IMR-90 (cell line): ENCODE measurements at regions not wholly inside any gene's neighbourhood (a gene's known extent, or its start where the extent isn't known, plus 50 kb on each side); places are given as distances from the start of the nearest gene placed in this dataset.

Source experiments
- ATAC-seq: fragments of 200-7000 bp; cut with Tn5 transposase; 2 replicates; pipeline ENCODE4 v1.9.1; 2020; ENCODE audit warnings: low read depth, mild to moderate bottlenecking, moderate library complexity
- BruUV-seq: library from RNA; stranded (reverse); fragments of 400-500 nt; replicated peaks from 2 replicates; lab custom pipeline; 2021; lab: Mats Ljungman, UMichigan
- CTCF ChIA-PET: fragments of 300-600 bp; formaldehyde crosslinking; extraction: SDS; loops from one replicate; lab custom pipeline; 2021; ENCODE audit warnings: antibody characterized with exemption; lab: Yijun Ruan, JAX
- POLR2A ChIA-PET: fragments of 300-600 bp; sonication (Branson Sonifier 250); formaldehyde crosslinking; loops from one replicate; lab custom pipeline; 2022; ENCODE audit warnings: antibody characterized with exemption; ENCODE audit not compliant: unreplicated experiment; lab: Charles Lee
- DNase-seq: peaks from one replicate; pipeline ENCODE4 v3.0.0; 2013
- H2AFZ ChIP-seq: replicated peaks from 2 replicates; pipeline ENCODE3; 2013; ENCODE audit warnings: low read length, mild to moderate bottlenecking; ENCODE audit not compliant: poor library complexity
- H2AK5ac ChIP-seq: 2 replicates; pipeline ENCODE4 v1.6.1; 2013; ENCODE audit warnings: low read depth, low read length, inconsistent platforms
- H2AK9ac ChIP-seq: replicated peaks from 2 replicates; pipeline ENCODE3; 2013; ENCODE audit warnings: mild to moderate bottlenecking, low read depth, low read length, moderate library complexity; ENCODE audit not compliant: poor library complexity
- H2BK120ac ChIP-seq: 2 replicates; pipeline ENCODE4 v1.6.1; 2013; ENCODE audit warnings: low read depth, low read length, inconsistent platforms
- H2BK15ac ChIP-seq: 3 replicates; pipeline ENCODE4 v1.6.1; 2013; ENCODE audit warnings: low read depth, low read length, inconsistent platforms
- H2BK20ac ChIP-seq: 2 replicates; pipeline ENCODE4 v1.6.1; 2013; ENCODE audit warnings: low read depth, mild to moderate bottlenecking, inconsistent platforms, low read length, moderate library complexity
- H2BK5ac ChIP-seq: 2 replicates; pipeline ENCODE4 v1.6.1; 2013; ENCODE audit warnings: mild to moderate bottlenecking, low read depth, low read length, inconsistent platforms; ENCODE audit not compliant: poor library complexity, severe bottlenecking
- H3K14ac ChIP-seq: replicated peaks from 2 replicates; pipeline ENCODE4 v1.6.1; 2013; ENCODE audit warnings: low read depth, low read length, inconsistent platforms
- H3K18ac ChIP-seq: 2 replicates; pipeline ENCODE4 v1.6.1; 2013; ENCODE audit warnings: low read depth, low read length, control low read depth
- H3K23ac ChIP-seq: 2 replicates; pipeline ENCODE4 v1.6.1; 2013; ENCODE audit warnings: low read depth, low read length, inconsistent platforms
- H3K27ac ChIP-seq: 2 replicates; pipeline ENCODE4 v1.5.1; 2013; ENCODE audit warnings: mild to moderate bottlenecking, control low read depth, low read length; ENCODE audit not compliant: insufficient read depth
- H3K27me3 ChIP-seq: 2 replicates; pipeline ENCODE4 v1.6.1; 2013; ENCODE audit warnings: low read length; ENCODE audit not compliant: control insufficient read depth, insufficient read depth
- H3K36me3 ChIP-seq: 2 replicates; pipeline ENCODE4 v1.6.1; 2013; ENCODE audit warnings: low read length, mixed read lengths; ENCODE audit not compliant: control insufficient read depth, insufficient read depth
- H3K4ac ChIP-seq: 2 replicates; pipeline ENCODE4 v1.6.1; 2013; ENCODE audit warnings: low read depth, low read length, inconsistent platforms
- H3K4me1 ChIP-seq: 2 replicates; pipeline ENCODE4 v1.6.1; 2013; ENCODE audit warnings: low read length, mixed read lengths; ENCODE audit not compliant: control insufficient read depth, insufficient read depth
- H3K4me2 ChIP-seq: 2 replicates; pipeline ENCODE4 v1.6.1; 2013; ENCODE audit warnings: low read depth, mild to moderate bottlenecking, control low read depth, low read length, moderate library complexity
- H3K4me3 ChIP-seq: 2 replicates; pipeline ENCODE4 v1.5.1; 2013; ENCODE audit warnings: low read depth, mild to moderate bottlenecking, control low read depth, low read length, moderate library complexity; ENCODE audit not compliant: insufficient read depth
- H3K56ac ChIP-seq: 2 replicates; pipeline ENCODE4 v1.6.1; 2013; ENCODE audit warnings: low read length, inconsistent platforms; ENCODE audit not compliant: insufficient read depth; ENCODE audit errors: extremely low read depth
- H3K79me1 ChIP-seq, 2 experiments: 2 replicates each; pipeline ENCODE4 v1.6.1; 2013; ENCODE audit warnings: low read length in 2 of 2, inconsistent platforms in 1 of 2, low read depth in 1 of 2
- H3K9ac ChIP-seq: 2 replicates; pipeline ENCODE4 v1.6.1; 2013; ENCODE audit warnings: low read depth, low read length, control low read depth
- H3K9me1 ChIP-seq: 2 replicates; pipeline ENCODE4 v1.6.1; 2013; ENCODE audit warnings: low read length, inconsistent platforms; ENCODE audit not compliant: insufficient read depth
- H3K9me3 ChIP-seq: 2 replicates; pipeline ENCODE4 v1.6.1; 2013; ENCODE audit warnings: low read length; ENCODE audit not compliant: control insufficient read depth, insufficient read depth
- H4K20me1 ChIP-seq: 2 replicates; pipeline ENCODE4 v1.6.1; 2013; ENCODE audit warnings: low read length, inconsistent platforms; ENCODE audit not compliant: insufficient read depth
- H4K5ac ChIP-seq: 2 replicates; pipeline ENCODE4 v1.6.1; 2013; ENCODE audit warnings: mild to moderate bottlenecking, low read depth, low read length, control low read depth
- H4K8ac ChIP-seq, 2 experiments: 2 replicates each; pipeline ENCODE4 v1.6.1; 2013; ENCODE audit warnings: low read depth in 2 of 2, low read length in 2 of 2, control low read depth in 1 of 2, inconsistent platforms in 1 of 2
- H4K91ac ChIP-seq: 2 replicates; pipeline ENCODE4 v1.6.1; 2013; ENCODE audit warnings: low read depth, low read length, inconsistent platforms; ENCODE audit not compliant: insufficient read depth
- FOS ChIP-seq: fragments of 150-350 bp; IDR thresholded peaks from 2 replicates; pipeline ENCODE4 v1.6.1; 2016; ENCODE audit warnings: low read depth, low read length
- MAZ ChIP-seq: IDR thresholded peaks from 2 replicates; pipeline ENCODE4 v1.6.1; 2012; ENCODE audit warnings: low read depth, mild to moderate bottlenecking, low read length, improper control_type of control experiment, moderate library complexity, borderline replicate concordance
- NFE2L2 ChIP-seq: fragments of 150-350 bp; IDR thresholded peaks from 2 replicates; pipeline ENCODE4 v1.6.1; 2016; ENCODE audit warnings: low read depth, mild to moderate bottlenecking, low read length
- POLR2A ChIP-seq: IDR thresholded peaks from 2 replicates; pipeline ENCODE4 v1.6.1; 2012; ENCODE audit warnings: mild to moderate bottlenecking, low read depth, low read length
- USF2 ChIP-seq: fragments of 150-350 bp; IDR thresholded peaks from 2 replicates; pipeline ENCODE4 v1.6.1; 2017; ENCODE audit warnings: mild to moderate bottlenecking, antibody characterized with exemption, low read length, low read depth
- WGBS, 2 experiments: methylation state at CpG; one replicate each; pipeline versions ENCODE4 v1.1.5 to v1.1.7; 2013; ENCODE audit warnings: missing lambda C conversion rate in 2 of 2; ENCODE audit not compliant: insufficient read length in 1 of 2; ENCODE audit errors: extremely low coverage in 2 of 2; 5-methylcytosine and 5-hydroxymethylcytosine counted together
- dilution Hi-C: fragments of 300-500 bp; cut with HindIII; formaldehyde crosslinking; loops from one replicate; pipeline ENCODE4 v1.14.3; 2018; ENCODE audit warnings: low sequenced_read_pairs; ENCODE audit not compliant: unreplicated experiment
- in situ Hi-C: fragments of 300-500 bp; cut with MboI; formaldehyde crosslinking; loops from 3 replicates; pipeline ENCODE4 v1.14.3; 2019; ENCODE audit warnings: low sequenced_read_pairs, inconsistent platforms, mixed read lengths
- intact Hi-C: fragments of 100-400 bp; cut with micrococcal nuclease; formaldehyde crosslinking; loops from 2 replicates; pipeline ENCODE4 v1.10.0; 2022
- TF ChIP-seq, protein P1 (sequence below): fragments of 150-350 bp; IDR thresholded peaks from 2 replicates; pipeline ENCODE4 v1.6.1; 2016; ENCODE audit warnings: low read depth, mild to moderate bottlenecking, low read length, moderate library complexity, borderline replicate concordance

GRCh38 chr2:121049950-121050585, 234.9 kb downstream of the TFCP2L1 start:
- no peak for ATAC-seq
- H4K8ac ChIP-seq: no peak overlapping the region
- dilution Hi-C loops: no loop called here
- H3K36me3 ChIP-seq: no peaks in the 10 kb centered on the region
- no peak overlapping the region for H3K4me3 ChIP-seq
- peaks cover 7% of the 10 kb centered on the region; the same call in 1 of the 2 replicates for H3K9me3 ChIP-seq
- H4K91ac ChIP-seq: no peak overlapping the region
- in situ Hi-C loops: no loop called here
- no peak overlapping the region for H3K4me2 ChIP-seq
- H3K23ac ChIP-seq: no peak overlapping the region
- BruUV-seq: no TSS peak
- 0 out of 2 replicates have a peak, but pooled peaks cover 4% of the 10 kb centered on the region for H3K9me1 ChIP-seq
- H2AFZ ChIP-seq: no peak overlapping the region
- no peak overlapping the region for H3K27ac ChIP-seq
- no peak for DNase-seq
- TF ChIP-seq, protein P1, sequence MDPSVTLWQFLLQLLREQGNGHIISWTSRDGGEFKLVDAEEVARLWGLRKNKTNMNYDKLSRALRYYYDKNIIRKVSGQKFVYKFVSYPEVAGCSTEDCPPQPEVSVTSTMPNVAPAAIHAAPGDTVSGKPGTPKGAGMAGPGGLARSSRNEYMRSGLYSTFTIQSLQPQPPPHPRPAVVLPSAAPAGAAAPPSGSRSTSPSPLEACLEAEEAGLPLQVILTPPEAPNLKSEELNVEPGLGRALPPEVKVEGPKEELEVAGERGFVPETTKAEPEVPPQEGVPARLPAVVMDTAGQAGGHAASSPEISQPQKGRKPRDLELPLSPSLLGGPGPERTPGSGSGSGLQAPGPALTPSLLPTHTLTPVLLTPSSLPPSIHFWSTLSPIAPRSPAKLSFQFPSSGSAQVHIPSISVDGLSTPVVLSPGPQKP: no peak
- TF ChIP-seq USF2 (no peak), FOS (no peak), NFE2L2 (no peak), MAZ (no peak), POLR2A (no peak)
- H3K56ac ChIP-seq: no peak overlapping the region
- no peaks in the 10 kb centered on the region for H3K4me1 ChIP-seq
- H4K5ac ChIP-seq: no peak overlapping the region
- no peak overlapping the region for H2AK9ac ChIP-seq
- intact Hi-C loops: no loop called here
- no peak overlapping the region for H3K4ac ChIP-seq
- H2BK120ac ChIP-seq: no peak overlapping the region
- H4K20me1 ChIP-seq: no peaks in the 10 kb centered on the region
- CTCF ChIA-PET: interaction anchor here (0.8 kb wide), 1 partner anchor 13 kb away, joined by 3 read pairs; no protein-coding TSS in a partner anchor
- POLR2A ChIA-PET: no interaction called here
- 40% methylated on average over 3 of the region's 11 CpGs; no CpG with 5 or more reads in 1 of the 2 experiments for WGBS, 2 experiments
- H3K27me3 ChIP-seq: peaks cover 72% of the 10 kb centered on the region
- H2AK5ac ChIP-seq: no peak overlapping the region
- H3K9ac ChIP-seq: no peak overlapping the region
- H2BK20ac ChIP-seq: no peak overlapping the region
- H2BK5ac ChIP-seq: no peak overlapping the region
- H2BK15ac ChIP-seq: no peak overlapping the region
- H3K79me1 ChIP-seq: no peaks in the 10 kb centered on the region
- no peak overlapping the region for H3K18ac ChIP-seq
- no peak overlapping the region for H3K14ac ChIP-seq
